ENCODE measurements at regions not wholly inside any gene's neighbourhood (a gene's known extent, or its start where the extent isn't known, plus 50 kb on each side); places are given as distances from the start of the nearest gene placed in this dataset.

GRCh38 chr9:89781838-89782540, 177.2 kb downstream of the GADD45G start:
- intact Hi-C loops (cut with DNase I) = no loop called here
- no peaks in the 10 kb centered on the region for H3K27me3 ChIP-seq (replicated peaks; ENCODE audit: insufficient read depth)
- no peak overlapping the region for H3K4me3 ChIP-seq
- H3K9me3 ChIP-seq = no peaks in the 10 kb centered on the region
- no peaks in the 10 kb centered on the region for H3K36me3 ChIP-seq
- DNase-seq (ENCODE audit: low spot score) = no peak
- TF ChIP-seq POLR2AphosphoS5 (IDR thresholded peaks at IDR 0.05) (no peak), CTCF (IDR thresholded peaks at IDR 0.05) (no peak), POLR2A (IDR thresholded peaks at IDR 0.05) (no peak)
- H3K27ac ChIP-seq = no peak overlapping the region
- WGBS = 84% methylated on average over 5 of the region's 5 CpGs
- no peaks in the 10 kb centered on the region for H3K4me1 ChIP-seq (replicated peaks)

GRCh38 chr9:89786655-89787054, 181.8 kb downstream of the GADD45G start:
- 4% methylated on average over 1 of the region's 1 CpG for WGBS
- intact Hi-C loops (cut with DNase I) = no loop called here
- DNase-seq (ENCODE audit: low spot score) = peak; percentile 25
- Histone ChIP-seq H3K4me1 (replicated peaks) (no peaks in the 10 kb centered on the region), H3K36me3 (no peaks in the 10 kb centered on the region), H3K9me3 (no peaks in the 10 kb centered on the region), H3K27ac (no peak overlapping the region), H3K4me3 (no peak overlapping the region), H3K27me3 (replicated peaks; ENCODE audit: insufficient read depth) (no peaks in the 10 kb centered on the region)
- TF ChIP-seq POLR2AphosphoS5 (IDR thresholded peaks at IDR 0.05) = no peak
- TF ChIP-seq CTCF (IDR thresholded peaks at IDR 0.05) = no peak
- TF ChIP-seq POLR2A (IDR thresholded peaks at IDR 0.05) = no peak

- H3K4me1 ChIP-seq (replicated peaks) = no peaks in the 10 kb centered on the region
- DNase-seq (ENCODE audit: low spot score) = no peak
- H3K27ac ChIP-seq = no peak overlapping the region
- intact Hi-C loops (cut with DNase I) = no loop called here
- TF ChIP-seq POLR2AphosphoS5 (IDR thresholded peaks at IDR 0.05) (no peak), POLR2A (IDR thresholded peaks at IDR 0.05) (no peak), CTCF (IDR thresholded peaks at IDR 0.05) (no peak)
- no peaks in the 10 kb centered on the region for H3K9me3 ChIP-seq
- no peak overlapping the region for H3K4me3 ChIP-seq
- H3K27me3 ChIP-seq (replicated peaks; ENCODE audit: insufficient read depth) = no peaks in the 10 kb centered on the region
- no peaks in the 10 kb centered on the region for H3K36me3 ChIP-seq
Measured at GRCh38 chr9:89787595-89787994, 182.8 kb downstream of the GADD45G start.

- no peaks in the 10 kb centered on the region for H3K27me3 ChIP-seq (replicated peaks; ENCODE audit: insufficient read depth)
- no peak for DNase-seq (ENCODE audit: low spot score)
- TF ChIP-seq POLR2A (IDR thresholded peaks at IDR 0.05) = no peak
- TF ChIP-seq CTCF (IDR thresholded peaks at IDR 0.05) = no peak
- TF ChIP-seq POLR2AphosphoS5 (IDR thresholded peaks at IDR 0.05) = no peak
- no peaks in the 10 kb centered on the region for H3K9me3 ChIP-seq
- no peak overlapping the region for H3K27ac ChIP-seq
- intact Hi-C loops (cut with DNase I) = no loop called here
- H3K4me1 ChIP-seq (replicated peaks) = no peaks in the 10 kb centered on the region
- H3K4me3 ChIP-seq = no peak overlapping the region
- no peaks in the 10 kb centered on the region for H3K36me3 ChIP-seq
Measured at GRCh38 chr9:89788434-89788833, 183.6 kb downstream of the GADD45G start.

- Histone ChIP-seq H3K4me3 (no peak overlapping the region), H3K27ac (no peak overlapping the region), H3K4me1 (replicated peaks) (no peaks in the 10 kb centered on the region), H3K9me3 (no peaks in the 10 kb centered on the region), H3K36me3 (no peaks in the 10 kb centered on the region), H3K27me3 (replicated peaks; ENCODE audit: insufficient read depth) (no peaks in the 10 kb centered on the region)
- TF ChIP-seq POLR2AphosphoS5 (IDR thresholded peaks at IDR 0.05) (no peak), POLR2A (IDR thresholded peaks at IDR 0.05) (no peak), CTCF (IDR thresholded peaks at IDR 0.05) (no peak)
- intact Hi-C loops (cut with DNase I) = no loop called here
- no peak for DNase-seq (ENCODE audit: low spot score)
- 93% methylated on average over 8 of the region's 8 CpGs for WGBS
Measured at GRCh38 chr9:89789922-89790510, 185.2 kb downstream of the GADD45G start.
